Left lung (tissue), 4 donors: ENCODE measurements at regions not wholly inside any gene's neighbourhood (a gene's known extent, or its start where the extent isn't known, plus 50 kb on each side); places are given as distances from the start of the nearest gene placed in this dataset.

ENCODE experiments used
- ATAC-seq: fragments of 200-7000 bp; cut with Tn5 transposase; one replicate; pipeline ENCODE4 v1.9.1; 2020; ENCODE audit warnings: moderate library complexity
- DNase-seq, 4 donors: peaks; one replicate each; pipeline ENCODE4 v3.0.0-alpha.2; 2013 to 2020
- H3K27ac ChIP-seq, 2 donors: fragments of 200-600 bp; sonication (generic) in 1 of 2; one replicate each; pipeline versions ENCODE4 v1.5.0 to v1.8.0; 2020 to 2021
- H3K27me3 ChIP-seq, 2 donors: fragments of 200-600 bp; sonication (generic) in 1 of 2; one replicate each; pipeline versions ENCODE4 v1.5.0 to v1.8.0; 2020 to 2021
- H3K36me3 ChIP-seq, 2 donors: fragments of 200-600 bp; sonication (generic) in 1 of 2; one replicate each; pipeline versions ENCODE4 v1.5.0 to v1.8.0; 2020 to 2021
- H3K4me1 ChIP-seq, 2 donors: fragments of 200-600 bp; one replicate each; pipeline ENCODE4 v1.8.0; 2021
- H3K4me3 ChIP-seq, 2 donors: fragments of 200-600 bp; sonication (generic) in 1 of 2; one replicate each; pipeline versions ENCODE4 v1.5.0 to v1.8.0; 2020 to 2021; ENCODE audit warnings: mild to moderate bottlenecking in 1 of 2
- H3K9me3 ChIP-seq, 2 donors: fragments of 200-600 bp; sonication (generic) in 1 of 2; one replicate each; pipeline versions ENCODE4 v1.5.0 to v1.8.0; 2020 to 2021
- intact Hi-C, 2 donors: fragments of 100-400 bp; cut with DNase I; formaldehyde crosslinking; loops; one replicate each; pipeline versions ENCODE4 v1.11.2 to v1.14.2; 2022
- TF ChIP-seq, protein P1 (sequence below), 2 donors: fragments of 200-600 bp; sonication (generic) in 1 of 2; IDR thresholded peaks; one replicate each; pipeline versions ENCODE4 v1.5.0 to v1.8.0; 2021; ENCODE audit warnings: antibody characterized with exemption in 2 of 2
- donor health status: DM: no; HTN: yes; CAD: no.
- donor health status: DM: no; HTN: no; CAD: no.

- H3K27ac ChIP-seq = no peak overlapping the region
- intact Hi-C loops = no loop called here
- no peaks in the 10 kb centered on the region for H3K36me3 ChIP-seq
- no peaks in the 10 kb centered on the region for H3K27me3 ChIP-seq
- H3K4me1 ChIP-seq = no peaks in the 10 kb centered on the region
- ATAC-seq (no peak), DNase-seq (no peak)
- H3K9me3 ChIP-seq = no peaks in the 10 kb centered on the region
- TF ChIP-seq, protein P1, sequence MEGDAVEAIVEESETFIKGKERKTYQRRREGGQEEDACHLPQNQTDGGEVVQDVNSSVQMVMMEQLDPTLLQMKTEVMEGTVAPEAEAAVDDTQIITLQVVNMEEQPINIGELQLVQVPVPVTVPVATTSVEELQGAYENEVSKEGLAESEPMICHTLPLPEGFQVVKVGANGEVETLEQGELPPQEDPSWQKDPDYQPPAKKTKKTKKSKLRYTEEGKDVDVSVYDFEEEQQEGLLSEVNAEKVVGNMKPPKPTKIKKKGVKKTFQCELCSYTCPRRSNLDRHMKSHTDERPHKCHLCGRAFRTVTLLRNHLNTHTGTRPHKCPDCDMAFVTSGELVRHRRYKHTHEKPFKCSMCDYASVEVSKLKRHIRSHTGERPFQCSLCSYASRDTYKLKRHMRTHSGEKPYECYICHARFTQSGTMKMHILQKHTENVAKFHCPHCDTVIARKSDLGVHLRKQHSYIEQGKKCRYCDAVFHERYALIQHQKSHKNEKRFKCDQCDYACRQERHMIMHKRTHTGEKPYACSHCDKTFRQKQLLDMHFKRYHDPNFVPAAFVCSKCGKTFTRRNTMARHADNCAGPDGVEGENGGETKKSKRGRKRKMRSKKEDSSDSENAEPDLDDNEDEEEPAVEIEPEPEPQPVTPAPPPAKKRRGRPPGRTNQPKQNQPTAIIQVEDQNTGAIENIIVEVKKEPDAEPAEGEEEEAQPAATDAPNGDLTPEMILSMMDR (IDR thresholded peaks at IDR 0.05) = no peak
- H3K4me3 ChIP-seq = no peak overlapping the region
Measured at GRCh38 chr5:3818624-3819023, 223.0 kb downstream of the IRX1 start.

DNA sequence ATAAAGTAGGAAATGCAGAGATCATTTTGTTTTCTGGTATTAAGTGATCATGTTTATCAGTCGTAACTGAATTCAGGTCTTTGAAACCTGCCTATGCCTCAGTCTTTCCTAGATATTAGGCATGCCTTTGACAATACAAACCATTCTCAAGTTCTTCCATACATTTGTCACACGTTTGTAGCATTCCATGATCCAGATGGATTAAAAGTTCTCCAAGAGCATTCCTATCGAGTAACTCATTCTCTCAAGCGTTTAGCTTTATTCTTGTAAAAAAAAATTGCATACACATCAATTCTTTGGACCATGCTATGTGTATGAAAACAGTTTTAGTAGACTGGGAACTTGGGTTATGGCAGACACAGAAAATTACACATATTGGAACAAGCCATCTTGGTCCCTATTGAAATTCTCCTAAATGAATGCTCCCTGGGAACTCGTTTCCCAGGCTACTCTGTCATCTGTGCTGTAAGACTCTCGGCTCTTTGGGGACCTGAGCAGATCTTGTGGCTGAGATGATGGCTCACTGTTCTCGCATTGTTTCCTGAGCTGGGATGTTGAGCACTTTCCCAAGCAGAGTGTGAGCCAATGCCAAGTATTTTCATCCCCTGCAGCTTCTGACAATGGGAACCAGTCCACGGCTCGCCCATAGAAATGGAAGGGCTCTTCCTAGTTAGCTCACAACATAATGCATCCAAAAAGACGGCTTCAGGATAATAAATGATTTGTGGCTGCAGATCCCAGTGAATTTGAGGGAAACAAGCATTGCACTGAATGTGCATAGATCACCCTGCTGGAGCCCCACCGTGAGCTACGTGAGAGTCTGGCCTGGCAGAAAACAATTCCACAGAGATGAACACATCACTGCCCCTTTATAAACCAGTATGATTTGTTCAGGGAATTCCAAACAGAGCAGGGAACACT lies 230.2 kb downstream of the IRX1 start:
- H3K27ac ChIP-seq = no peak overlapping the region
- no peak for ATAC-seq
- intact Hi-C loops = no loop called here

DNA sequence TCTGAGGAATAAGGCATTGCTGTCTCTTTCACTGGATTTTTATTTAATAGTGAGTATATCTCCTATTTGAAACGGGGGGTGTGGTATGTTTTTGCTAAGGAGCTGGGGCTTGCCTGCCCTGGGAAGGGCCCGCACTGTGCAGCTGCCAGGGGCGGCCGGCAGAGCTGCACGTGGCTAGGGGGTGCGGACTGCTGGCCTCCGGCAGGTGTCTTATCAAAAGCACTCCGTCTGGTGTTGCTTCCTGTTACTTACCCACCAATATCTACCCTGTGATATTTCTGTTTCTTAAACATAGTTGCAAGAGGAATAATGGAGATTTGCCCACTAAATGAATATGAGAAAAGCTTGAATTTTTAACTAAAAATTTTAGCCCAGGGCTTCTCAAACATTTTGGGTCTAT lies 232.0 kb downstream of the IRX1 start:
- Histone ChIP-seq H3K4me1 (no peaks in the 10 kb centered on the region), H3K36me3 (no peaks in the 10 kb centered on the region), H3K4me3 (no peak overlapping the region), H3K27ac (no peak overlapping the region), H3K9me3 (no peaks in the 10 kb centered on the region), H3K27me3 (no peaks in the 10 kb centered on the region)
- TF ChIP-seq, protein P1 (IDR thresholded peaks at IDR 0.05) = no peak
- DNase-seq = no peak
- no peak for ATAC-seq
- intact Hi-C loops = no loop called here

More for the DNA sequence above, 230.2 kb downstream of the IRX1 start:
- TF ChIP-seq, protein P1 (IDR thresholded peaks at IDR 0.05) = no peak
- H3K9me3 ChIP-seq = no peaks in the 10 kb centered on the region
- no peaks in the 10 kb centered on the region for H3K27me3 ChIP-seq
- H3K4me1 ChIP-seq = no peaks in the 10 kb centered on the region
- H3K4me3 ChIP-seq = no peak overlapping the region
- H3K36me3 ChIP-seq = no peaks in the 10 kb centered on the region
- DNase-seq = no peak

GRCh38 chr5:3828761-3829160 lies 233.1 kb downstream of the IRX1 start:
- no peaks in the 10 kb centered on the region for H3K27me3 ChIP-seq
- H3K4me3 ChIP-seq = no peak overlapping the region
- ATAC-seq = no peak
- DNase-seq = no peak
- H3K4me1 ChIP-seq = no peaks in the 10 kb centered on the region
- TF ChIP-seq, protein P1 (IDR thresholded peaks at IDR 0.05) = no peak
- H3K9me3 ChIP-seq = no peaks in the 10 kb centered on the region
- intact Hi-C loops = no loop called here
- no peaks in the 10 kb centered on the region for H3K36me3 ChIP-seq
- no peak overlapping the region for H3K27ac ChIP-seq

DNA sequence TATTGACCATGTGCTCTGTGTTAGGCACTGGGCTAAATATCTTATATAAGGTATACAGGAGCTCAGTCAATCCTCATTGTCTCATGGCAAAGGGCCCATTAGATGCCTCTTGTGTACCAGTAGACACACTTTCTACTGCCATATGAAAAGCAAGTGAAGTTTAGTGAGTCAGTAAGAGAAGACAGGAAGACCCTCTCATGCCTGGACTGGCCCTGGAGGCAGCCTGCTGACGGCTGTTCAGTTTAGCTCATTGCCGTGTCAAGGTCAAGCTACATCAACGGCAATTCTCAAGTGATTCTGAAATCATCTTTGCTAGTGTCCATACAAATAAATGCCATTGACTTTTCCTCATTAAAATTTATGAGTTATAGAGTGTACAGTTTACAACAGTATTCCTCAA lies 237.9 kb downstream of the IRX1 start:
- no peaks in the 10 kb centered on the region for H3K27me3 ChIP-seq
- intact Hi-C loops = no loop called here
- H3K9me3 ChIP-seq = no peaks in the 10 kb centered on the region
- no peak overlapping the region for H3K27ac ChIP-seq
- no peak overlapping the region for H3K4me3 ChIP-seq
- DNase-seq (no peak), ATAC-seq (no peak)
- TF ChIP-seq, protein P1 (IDR thresholded peaks at IDR 0.05) = no peak
- H3K4me1 ChIP-seq = no peaks in the 10 kb centered on the region
- H3K36me3 ChIP-seq = no peaks in the 10 kb centered on the region
